Fibroblast of upper back skin (primary cell): ENCODE measurements at regions not wholly inside any gene's neighbourhood (a gene's known extent, or its start where the extent isn't known, plus 50 kb on each side); places are given as distances from the start of the nearest gene placed in this dataset.
A peak's percentile ranks its signal among the peaks of the same experiment; 100 is the strongest.

Experiments used
- DNase-seq: peaks from one replicate; pipeline ENCODE4 v3.0.0-alpha.2; 2013

DNA sequence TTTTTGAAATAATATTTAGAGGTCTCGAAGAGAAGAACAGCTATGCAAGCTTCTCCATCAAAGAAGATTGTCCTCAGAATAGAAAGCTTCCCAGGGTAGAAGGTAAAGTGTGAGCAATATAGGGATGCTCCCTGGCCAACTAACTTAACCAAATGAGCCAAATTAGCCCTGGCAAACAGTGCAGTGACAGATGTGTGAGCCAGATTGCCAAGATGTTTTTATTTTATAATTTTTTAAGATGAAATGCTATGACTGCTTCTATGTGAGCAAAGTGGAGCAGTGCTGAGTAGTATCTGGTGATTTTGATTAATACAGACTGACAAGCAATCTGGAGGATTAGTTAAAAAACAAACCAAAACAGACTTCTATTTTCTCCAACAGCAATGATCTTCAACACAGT lies 202.1 kb downstream of the NOVA1 start:
- no peak for DNase-seq

- peak; percentile 41 for DNase-seq
Observed at GRCh38 chr14:26394150-26394810, 203.6 kb downstream of the NOVA1 start.

DNA sequence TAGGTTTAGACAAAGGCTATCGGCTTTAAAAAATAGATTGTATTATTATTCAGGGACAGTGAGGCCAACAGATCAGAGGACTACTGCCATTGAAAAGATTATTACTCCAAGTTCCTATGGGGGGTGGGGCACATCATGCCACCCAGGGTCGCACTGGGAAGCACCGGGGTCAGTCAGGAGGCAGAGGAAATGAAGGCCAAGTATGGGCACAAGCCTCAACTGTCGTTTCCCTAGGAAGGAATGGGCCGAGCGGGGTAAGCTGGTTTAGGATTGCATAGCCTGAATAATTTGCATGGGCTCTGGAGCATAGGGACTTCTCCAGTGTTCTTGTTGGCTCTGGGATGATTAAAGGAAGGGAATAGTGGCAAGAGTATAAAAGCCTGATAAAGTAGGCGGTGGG lies 205.3 kb downstream of the NOVA1 start:
- no peak for DNase-seq

- DNase-seq = peak; percentile 47
Observed at GRCh38 chr14:26389646-26390508, 208.0 kb downstream of the NOVA1 start.

DNA sequence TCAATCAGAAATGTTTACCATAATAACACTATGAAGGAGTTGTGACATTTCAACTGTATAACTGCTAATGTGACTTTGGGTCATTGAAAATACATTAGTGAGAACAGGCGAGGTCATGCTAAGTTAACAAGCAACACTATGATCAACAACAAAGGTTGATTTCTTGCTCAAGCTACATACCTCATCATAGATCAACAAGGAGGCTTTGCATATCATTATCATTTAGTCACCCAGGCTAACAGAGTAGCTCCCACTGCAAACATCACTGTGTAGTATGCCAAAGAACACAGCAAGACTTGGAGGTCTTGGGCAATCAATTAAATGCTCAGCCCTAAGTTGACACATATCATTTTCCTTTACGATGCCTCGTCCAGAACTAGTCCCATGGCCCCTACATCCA lies 212.5 kb downstream of the NOVA1 start:
- no peak for DNase-seq

- no peak for DNase-seq
Observed at GRCh38 chr14:26382901-26383685, 214.7 kb downstream of the NOVA1 start.

DNA sequence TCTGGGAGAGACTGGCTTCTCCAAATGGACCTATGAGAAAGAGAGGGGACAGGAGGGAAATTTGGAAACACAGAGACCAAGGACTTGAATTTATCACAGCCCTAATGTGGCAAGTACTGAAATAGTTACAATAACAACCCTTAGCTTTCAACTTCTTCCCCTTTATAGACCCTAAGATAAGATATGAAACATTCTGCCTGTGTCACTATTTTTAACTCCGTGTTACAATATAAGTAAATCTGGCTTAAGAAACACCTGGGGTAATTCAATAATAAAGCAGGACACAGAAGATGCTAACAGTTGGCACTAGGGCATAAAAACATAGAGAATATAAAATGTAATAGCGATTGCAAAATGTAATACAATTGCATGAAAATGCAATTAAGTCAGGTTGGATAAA lies 216.4 kb downstream of the NOVA1 start:
- DNase-seq = no peak

DNA sequence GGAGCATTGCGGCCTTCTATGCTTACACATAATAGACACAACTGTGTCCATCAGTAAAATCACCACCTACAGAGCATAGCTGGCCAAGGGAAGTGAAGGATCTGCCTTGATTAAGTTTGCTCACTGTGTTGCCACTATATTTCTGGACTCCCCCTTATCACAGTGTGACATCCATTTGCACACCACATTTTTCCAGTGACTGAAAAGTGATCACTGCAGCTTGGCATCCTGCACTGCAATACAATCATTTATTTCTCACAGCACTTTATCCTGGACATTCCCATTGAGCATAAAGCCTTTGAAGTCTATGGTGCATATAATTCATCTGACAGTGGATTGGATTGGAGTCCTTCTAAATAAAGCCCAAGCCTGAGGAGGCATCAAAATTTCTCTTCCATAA lies 217.2 kb downstream of the NOVA1 start:
- DNase-seq = no peak

DNA sequence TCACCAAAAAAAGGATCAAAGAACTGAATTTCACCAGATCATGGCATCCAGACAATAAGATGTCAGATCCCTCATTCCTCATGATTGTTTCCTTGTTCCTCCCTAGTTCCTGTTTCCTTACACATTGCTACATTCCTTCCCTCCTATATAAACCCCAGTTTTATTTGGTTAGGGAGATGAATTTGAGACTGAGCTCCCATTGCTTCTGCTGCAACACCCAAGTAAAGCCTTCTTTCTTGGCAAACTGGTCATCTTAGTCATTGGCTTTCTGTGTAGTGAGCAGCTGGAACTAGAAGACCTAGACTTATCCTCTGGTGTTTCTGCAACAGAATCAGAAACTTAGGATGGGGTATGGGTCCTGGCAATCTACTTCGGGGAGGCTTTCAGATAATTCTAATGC lies 217.9 kb downstream of the NOVA1 start:
- DNase-seq = no peak

- no peak for DNase-seq
Observed at GRCh38 chr14:26377150-26377549, 220.7 kb downstream of the NOVA1 start.

DNA sequence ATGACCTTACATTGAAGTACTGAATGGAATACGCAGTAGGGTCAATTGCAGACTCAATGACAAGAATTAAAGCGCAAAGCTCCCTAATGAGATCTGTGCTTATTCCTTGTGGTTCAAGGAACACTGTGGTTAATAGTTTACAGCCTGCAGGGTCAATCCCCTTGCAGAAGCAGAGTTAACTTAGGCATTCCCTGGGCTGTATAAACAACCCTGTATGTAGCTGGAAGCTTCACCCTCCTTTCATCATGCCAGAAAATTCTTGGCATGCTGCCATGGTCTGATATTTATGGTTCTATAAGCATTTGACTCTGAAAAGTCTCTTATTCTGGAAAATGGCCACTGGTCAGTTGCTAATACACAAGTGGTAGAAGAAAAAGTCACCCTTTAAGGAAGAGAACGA lies 227.7 kb downstream of the NOVA1 start:
- peak; percentile 12 for DNase-seq

DNA sequence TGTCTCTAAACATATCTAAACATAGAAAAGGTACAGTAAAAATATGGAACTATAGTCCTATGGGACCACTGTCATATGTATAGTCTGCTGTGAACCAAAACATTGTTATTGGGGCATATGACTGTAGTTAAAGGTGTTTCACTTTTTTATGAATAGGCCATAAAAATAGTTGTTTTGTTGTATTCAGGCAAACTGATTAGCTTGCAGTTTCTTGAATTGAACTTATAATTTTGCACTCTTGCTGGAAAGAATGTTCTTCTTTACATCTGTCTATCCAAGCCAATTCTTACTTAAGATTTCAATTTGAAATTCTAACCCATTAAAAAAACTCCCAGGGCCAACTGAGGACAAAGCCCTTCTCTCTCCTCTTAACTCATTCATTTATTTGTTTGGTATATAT lies 234.1 kb downstream of the NOVA1 start:
- no peak for DNase-seq

GRCh38 chr14:26344596-26344995 lies 253.2 kb downstream of the NOVA1 start:
- DNase-seq = no peak

- no peak for DNase-seq
Observed at GRCh38 chr14:26339381-26339780, 258.5 kb downstream of the NOVA1 start.

DNA sequence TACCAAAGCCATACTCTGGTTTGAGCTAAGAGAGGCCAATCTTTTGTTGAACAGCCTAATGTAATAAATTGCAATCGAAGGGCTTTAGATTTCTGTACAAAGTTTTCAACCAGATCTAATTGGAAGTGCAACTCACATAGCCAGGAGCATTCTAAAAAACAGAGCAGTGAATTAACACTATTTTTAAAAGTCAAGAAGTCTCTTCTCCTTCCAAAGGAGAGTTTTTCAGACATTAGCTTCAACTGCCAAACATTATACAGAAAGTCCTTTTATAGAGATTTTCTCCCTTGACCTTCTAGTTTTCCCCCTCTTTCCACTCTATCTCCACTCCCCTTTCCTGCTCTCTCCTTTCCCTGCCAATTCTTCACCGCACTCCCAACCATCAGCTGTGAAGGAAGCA lies 259.6 kb downstream of the NOVA1 start:
- DNase-seq = no peak

- no peak for DNase-seq
Observed at GRCh38 chr14:26334288-26334687, 263.5 kb downstream of the NOVA1 start.

GRCh38 chr14:26332966-26333365 lies 264.9 kb downstream of the NOVA1 start:
- DNase-seq = peak; percentile 1

DNA sequence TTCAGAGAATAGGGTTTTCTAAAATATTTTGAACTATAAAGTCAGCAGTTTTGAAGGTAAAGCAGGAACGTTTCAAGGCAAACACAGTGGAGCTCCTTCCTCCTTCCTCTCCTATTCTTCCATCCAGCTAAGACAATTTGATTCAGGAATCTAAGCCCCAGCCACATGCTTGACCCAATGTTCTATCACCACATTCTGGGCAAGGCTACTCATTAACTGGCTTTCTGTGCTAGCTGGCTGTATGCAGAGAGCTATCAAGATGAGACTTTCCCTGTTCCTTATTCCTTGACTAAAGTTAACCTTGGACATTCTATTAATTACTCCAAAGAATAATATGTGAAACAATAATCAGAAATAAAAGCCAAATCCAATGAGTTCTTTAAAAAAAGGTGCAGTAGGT lies 266.9 kb downstream of the NOVA1 start:
- no peak for DNase-seq

GRCh38 chr14:26328791-26329190 lies 269.0 kb downstream of the NOVA1 start:
- DNase-seq = no peak

- no peak for DNase-seq
Observed at GRCh38 chr14:26323869-26324268, 274.0 kb downstream of the NOVA1 start.

- DNase-seq = no peak
Observed at GRCh38 chr14:26320886-26321285, 276.9 kb downstream of the NOVA1 start.

DNA sequence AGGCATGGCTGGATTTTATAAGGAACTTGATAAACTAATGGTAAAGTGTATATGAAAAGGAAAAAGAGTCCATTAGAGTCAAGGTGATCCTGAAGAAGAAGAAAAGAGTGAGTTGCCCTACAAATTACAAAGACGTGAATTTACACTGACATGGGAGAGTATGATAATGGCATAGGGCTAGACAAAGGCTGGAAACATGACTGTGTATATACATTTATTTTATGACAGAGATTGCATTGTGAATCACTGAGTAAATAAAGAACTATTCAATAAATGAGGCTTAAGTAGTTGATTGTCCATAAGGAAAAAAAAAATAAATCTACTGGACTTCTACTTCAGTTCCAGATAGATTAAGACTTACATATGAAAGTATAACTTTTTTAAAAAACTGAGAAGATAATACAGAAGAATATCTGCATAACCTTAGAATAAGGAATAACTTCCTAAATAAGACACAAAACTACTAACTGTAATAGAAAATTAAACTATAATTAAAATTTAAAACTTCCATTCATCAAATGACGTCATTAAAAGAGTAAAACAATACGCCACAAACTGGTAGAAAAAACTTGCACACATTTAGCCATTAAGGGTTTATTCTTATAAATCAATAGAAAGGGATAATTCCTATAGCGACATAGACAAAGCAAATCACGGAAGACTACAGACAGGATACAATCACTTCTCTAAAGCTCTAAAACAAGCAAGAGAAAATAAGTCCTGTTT lies 278.5 kb downstream of the NOVA1 start:
- no peak for DNase-seq

DNA sequence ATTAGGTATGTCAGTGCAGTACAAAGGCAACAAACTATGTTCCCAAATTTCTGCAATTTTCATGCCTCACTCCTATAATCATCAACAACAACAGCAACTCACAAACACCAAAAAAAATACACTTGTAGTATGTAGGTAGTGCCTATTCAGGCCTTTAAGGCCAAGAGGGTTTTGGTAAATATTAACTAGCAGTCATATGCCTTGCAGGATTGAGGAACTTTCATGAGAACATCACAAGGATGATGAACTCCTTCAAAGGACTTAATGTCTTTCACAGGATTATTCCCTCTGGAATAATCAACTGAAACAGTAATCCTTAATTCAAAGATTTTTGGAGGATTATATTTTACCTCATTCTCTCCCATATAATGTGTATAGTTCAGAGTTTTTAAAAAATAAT lies 293.8 kb downstream of the NOVA1 start:
- no peak for DNase-seq
